Activated naive CD8-positive, alpha-beta T cell treated with anti-CD3 and anti-CD28 coated beads, Interleukin-2, amount 50 U/mL, for 16 hours (primary cell): ENCODE measurements at regions not wholly inside any gene's neighbourhood (a gene's known extent, or its start where the extent isn't known, plus 50 kb on each side); places are given as distances from the start of the nearest gene placed in this dataset.

Experiments used
- DNase-seq: peaks from one replicate; pipeline ENCODE4 v3.0.0-alpha.2; 2020; ENCODE audit warnings: low read depth, low spot score

- no peak for DNase-seq
These were observed 389.5 kb downstream of the KIF4B start for GRCh38 chr5:155402927-155403640.

GRCh38 chr5:155406815-155407214, 393.3 kb downstream of the KIF4B start:
- DNase-seq, result no peak

- no peak for DNase-seq
These were observed 394.9 kb downstream of the KIF4B start for GRCh38 chr5:155408465-155408864.

DNA sequence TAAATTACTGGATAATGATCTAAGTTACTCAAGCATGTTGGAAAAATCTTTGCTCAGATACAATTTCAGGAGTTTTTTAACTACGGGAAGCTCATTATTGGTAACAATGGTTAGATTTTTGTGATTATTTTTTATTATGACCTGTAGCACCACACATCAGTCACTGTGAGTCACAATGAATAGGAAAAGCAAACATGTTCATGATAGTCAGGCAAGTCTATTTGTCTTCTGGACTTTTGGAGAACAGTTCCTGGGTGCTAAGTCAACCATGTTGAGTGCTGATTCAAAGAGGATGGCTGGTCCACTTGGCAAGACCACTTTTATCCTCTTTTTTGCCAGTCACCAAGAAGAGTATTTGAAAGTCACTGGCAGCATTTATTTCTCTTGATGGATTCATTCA, 403.2 kb downstream of the KIF4B start:
- DNase-seq, result no peak

GRCh38 chr5:155418960-155419579, 405.5 kb downstream of the KIF4B start:
- DNase-seq, result no peak

- DNase-seq, result no peak
These were observed 416.6 kb downstream of the KIF4B start for GRCh38 chr5:155430192-155430591.

DNA sequence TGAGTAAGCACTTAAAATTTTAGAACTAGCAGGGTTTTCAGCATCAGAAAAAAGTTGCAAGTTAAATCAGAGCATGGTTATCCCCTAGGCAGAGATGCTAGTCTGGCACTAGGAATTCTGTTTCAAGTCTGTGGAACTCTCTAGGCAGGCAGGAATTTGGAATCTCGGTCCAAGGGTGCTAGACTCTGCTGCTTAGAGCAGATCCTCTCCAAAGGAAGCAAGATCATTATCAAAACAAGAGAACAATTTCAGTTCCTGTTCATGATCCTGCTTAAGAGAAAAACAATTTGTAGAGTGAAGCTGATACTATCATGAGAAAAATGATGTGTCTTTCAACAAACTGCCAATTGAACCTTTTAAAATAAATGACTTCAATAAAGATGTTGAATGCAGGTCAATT, 420.7 kb downstream of the KIF4B start:
- DNase-seq, result no peak

DNA sequence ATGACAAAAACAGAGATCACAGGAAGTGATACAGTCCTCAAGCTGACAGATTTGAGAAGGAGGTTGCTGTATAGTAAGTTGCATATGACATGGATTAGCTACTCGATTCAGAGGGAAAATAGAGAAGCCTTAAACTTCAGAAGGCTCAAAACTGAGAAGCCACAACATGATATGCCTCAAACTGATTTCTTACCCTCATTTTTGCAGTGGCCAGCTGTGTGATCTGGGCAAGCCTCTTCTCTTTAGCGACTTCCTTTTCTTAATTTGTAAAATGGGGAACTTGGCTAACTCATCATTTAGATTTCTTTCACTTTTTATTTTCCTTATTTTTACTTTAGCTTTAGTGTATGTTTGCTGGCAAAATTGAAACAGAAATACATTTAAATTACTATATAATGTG, 421.1 kb downstream of the KIF4B start:
- no peak for DNase-seq

GRCh38 chr5:155441849-155442248, 428.3 kb downstream of the KIF4B start:
- no peak for DNase-seq

DNA sequence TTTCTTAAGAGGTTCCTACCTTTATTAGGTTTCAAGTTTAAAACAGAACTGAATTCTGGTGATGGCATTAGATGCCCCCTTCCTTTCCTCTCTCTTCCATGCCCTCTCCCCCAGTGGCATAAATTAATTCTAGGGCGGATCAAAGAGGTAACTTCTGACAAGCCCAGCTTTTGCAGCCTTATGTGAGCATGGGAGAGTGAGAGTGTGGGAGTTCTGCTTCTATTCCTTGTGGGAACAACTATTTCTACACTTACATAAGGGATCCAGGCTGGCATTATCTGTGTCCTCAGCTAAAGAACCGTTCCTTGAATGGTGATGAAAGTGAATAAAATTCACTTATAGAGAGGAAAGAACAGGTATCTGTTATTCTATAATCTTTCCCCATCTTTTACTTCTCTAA, 437.6 kb downstream of the KIF4B start:
- DNase-seq, result no peak

- DNase-seq, result no peak
These were observed 442.4 kb downstream of the KIF4B start for GRCh38 chr5:155455791-155456514.

- DNase-seq, result no peak
These were observed 446.4 kb downstream of the KIF4B start for GRCh38 chr5:155459889-155460500.

- DNase-seq, result no peak
These were observed 447.0 kb downstream of the KIF4B start for GRCh38 chr5:155460501-155460931.

DNA sequence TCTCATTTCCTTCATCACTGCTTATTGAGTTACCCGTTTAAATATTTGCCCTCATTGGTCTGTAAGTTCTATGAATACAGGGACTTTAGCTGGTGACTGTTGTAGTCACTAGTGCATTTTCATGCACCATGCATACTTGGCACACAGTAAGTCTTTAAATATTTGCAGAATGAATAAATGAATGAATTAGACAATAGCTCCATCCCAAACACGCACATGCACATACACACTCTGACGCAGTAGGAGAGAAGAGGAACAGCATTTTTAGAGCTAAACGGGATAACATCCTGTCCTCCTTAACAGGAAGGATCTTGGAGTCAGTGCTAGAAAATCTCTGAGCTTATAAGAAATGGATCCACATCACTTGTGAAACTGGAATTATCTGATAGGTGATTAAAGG, 447.7 kb downstream of the KIF4B start:
- no peak for DNase-seq

- DNase-seq, result no peak
These were observed 453.3 kb downstream of the KIF4B start for GRCh38 chr5:155466851-155467250.

GRCh38 chr5:155471027-155471426, 457.5 kb downstream of the KIF4B start:
- no peak for DNase-seq

DNA sequence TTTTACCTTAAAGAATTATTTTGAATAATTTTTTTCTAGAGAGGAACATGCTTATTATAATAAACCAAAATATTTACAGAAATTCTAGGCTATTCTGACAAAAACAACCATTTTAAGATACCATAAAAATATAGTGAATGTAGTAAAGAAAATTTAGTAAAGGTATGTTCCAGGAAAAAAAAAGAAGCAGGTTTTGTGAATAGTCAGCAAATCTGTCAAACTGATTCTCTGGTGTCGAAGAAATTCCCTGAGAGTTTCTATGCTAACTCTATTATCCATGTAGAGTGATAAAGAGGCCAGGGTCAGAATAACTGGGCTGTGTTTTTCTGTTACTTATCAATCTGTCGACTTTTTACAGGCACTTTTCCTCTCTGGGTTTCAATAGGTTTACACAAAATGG, 459.2 kb downstream of the KIF4B start:
- no peak for DNase-seq

- no peak for DNase-seq
These were observed 461.8 kb downstream of the KIF4B start for GRCh38 chr5:155475318-155475717.

GRCh38 chr5:155480731-155481131, 467.2 kb downstream of the KIF4B start:
- no peak for DNase-seq

DNA sequence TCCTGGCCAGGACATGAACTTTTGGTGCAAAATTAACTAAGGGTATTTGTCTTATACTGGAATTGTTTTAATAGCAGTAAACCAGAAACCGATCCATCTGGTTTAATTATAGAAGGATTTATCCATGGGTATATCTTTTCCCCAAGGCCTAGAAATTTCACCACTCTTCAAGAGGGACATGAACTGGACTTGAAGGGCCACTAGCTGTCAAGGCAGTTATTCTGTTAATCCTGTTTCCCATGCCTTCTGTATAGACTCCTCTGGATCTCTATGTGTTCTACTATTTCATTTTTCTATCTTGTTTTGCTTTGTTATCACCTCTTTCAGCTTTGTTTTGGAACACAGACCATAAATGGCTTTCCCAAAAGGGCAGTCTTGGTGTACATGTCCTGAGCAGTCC, 467.6 kb downstream of the KIF4B start:
- no peak for DNase-seq

- DNase-seq, result no peak
These were observed 468.9 kb downstream of the KIF4B start for GRCh38 chr5:155482428-155482827.

DNA sequence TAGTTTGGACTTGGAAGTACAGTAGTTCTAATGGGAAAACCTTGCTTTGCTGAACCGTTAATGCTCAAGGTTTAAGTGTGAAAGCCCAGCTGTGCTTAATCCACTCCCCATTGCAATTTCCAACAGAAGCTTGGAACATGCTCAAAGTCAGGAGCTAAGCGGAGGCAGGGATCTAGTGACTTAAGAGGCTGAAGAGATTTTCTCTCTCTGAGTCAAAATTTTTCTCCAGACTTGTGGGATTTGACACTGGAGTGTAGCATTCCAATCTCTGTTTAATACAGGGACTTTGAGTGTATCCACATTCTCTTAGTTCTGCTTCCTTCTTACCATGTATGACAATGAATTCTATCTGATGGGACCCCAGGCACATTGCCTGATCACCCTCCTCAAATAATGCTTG, 471.8 kb downstream of the KIF4B start:
- no peak for DNase-seq
